Activated naive CD8-positive, alpha-beta T cell treated with anti-CD3 and anti-CD28 coated beads, Interleukin-2, amount 50 U/mL, for 16 hours (primary cell): ENCODE measurements at regions not wholly inside any gene's neighbourhood (a gene's known extent, or its start where the extent isn't known, plus 50 kb on each side); places are given as distances from the start of the nearest gene placed in this dataset.
"Not testable (repeated sequence)": the region's sequence is repeated elsewhere in the genome, so short reads cannot be mapped to it uniquely, and the experiment has no call there.

Experiments
- DNase-seq: peaks from one replicate; pipeline ENCODE4 v3.0.0-alpha.2; 2020; ENCODE audit warnings: low read depth, low spot score

GRCh38 chr10:117457932-117458331 lies 82.7 kb upstream of the PDZD8 start:
- no peak for DNase-seq

DNA sequence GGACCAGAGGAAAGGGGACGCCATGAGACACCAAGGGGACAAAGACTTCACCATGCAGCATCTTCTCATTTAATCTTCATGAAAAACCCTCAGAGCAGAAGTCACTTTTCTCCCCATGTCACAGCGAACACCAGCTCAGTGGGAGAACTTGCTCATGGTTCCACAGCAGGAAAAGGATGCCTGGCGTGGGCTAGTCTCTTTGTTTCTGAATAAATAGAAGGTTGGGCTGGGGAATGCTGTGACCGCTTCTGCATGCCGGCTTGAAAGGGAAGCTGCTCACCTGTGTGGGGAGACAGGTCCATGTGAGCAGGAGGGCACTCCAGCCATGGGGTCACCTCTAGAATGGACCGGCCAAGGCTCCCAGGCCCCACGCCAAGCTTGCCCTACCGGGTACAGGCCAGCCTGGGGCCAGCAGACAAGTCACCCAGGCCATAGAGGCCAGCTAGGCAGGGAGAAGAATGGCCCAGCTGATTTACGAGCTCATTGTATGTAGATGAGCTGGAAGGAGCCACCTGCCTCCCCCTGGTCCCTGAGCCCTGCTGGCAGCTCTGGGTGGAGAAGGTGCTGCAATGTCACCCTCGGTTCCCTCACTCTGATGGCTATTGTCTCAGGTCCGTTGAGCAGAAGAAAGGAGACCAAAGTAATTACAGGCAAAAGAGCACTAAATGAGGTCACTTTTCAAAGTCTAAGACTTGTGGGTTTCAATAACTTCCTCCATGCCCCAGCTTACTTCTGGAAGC lies 82.0 kb upstream of the PDZD8 start:
- DNase-seq, result no peak

DNA sequence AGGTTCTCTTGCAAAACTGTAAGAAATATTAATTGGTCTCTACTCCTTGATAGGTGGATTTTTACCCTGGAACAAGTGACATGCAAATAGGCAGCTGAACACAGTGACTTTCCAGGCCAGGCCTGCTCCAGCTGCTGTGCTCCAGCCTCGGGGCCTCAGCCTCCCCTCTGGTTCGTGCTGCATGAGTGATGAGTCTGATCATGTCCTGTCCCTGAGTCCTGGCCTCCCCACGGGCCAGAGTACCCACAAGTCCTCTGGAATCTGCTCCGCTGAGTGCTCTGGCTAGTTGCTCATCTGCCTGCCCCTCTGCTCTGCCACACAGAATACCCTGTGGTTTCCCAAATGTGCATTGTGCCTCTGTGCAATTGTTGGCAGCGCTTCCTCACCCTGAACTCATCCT lies 80.1 kb upstream of the PDZD8 start:
- no peak for DNase-seq

DNA sequence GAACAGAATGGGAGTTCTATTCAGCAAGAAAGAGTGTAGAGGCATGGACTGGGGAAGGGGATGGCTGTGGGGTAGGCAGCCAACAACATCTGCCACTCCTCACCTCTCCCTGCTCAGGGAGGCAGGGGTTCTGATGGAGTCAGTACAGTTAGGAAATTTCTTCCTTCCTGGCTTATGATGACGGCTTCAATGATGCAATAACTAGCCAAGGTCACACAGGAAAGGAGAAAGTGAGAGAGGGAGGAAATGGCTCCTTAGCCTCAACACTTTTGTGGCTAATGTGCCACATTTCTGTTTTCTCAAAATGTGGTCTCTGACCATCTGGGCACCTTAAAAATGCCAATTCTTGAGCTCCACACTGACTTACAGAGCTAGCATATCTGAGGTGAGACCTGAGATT lies 79.3 kb upstream of the PDZD8 start:
- DNase-seq, result no peak

- DNase-seq, result not testable (repeated sequence)
Observed at GRCh38 chr10:117453484-117453883, 78.2 kb upstream of the PDZD8 start.

DNA sequence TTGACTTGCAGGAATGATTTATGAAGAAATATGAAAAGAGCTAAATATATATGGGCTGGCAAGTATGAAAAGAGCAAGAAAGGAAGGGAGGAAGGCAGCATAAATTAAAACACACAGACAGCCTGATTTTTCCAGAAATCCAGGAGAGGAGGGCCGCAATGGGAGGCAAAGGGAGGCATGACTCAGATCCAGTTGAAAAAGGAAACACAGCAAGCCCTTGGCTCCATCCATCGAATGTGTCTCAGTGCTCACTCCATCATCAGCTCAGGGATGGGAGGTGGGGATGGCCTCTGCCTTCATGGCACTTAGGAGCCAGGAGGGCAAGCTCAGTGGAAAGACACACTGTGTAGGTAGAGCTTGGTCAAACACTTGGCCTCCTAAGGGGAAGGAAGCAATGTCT lies 75.7 kb upstream of the PDZD8 start:
- DNase-seq, result no peak

GRCh38 chr10:117449636-117450035 lies 74.4 kb upstream of the PDZD8 start:
- DNase-seq, result no peak

GRCh38 chr10:117448802-117449201 lies 73.6 kb upstream of the PDZD8 start:
- no peak for DNase-seq

DNA sequence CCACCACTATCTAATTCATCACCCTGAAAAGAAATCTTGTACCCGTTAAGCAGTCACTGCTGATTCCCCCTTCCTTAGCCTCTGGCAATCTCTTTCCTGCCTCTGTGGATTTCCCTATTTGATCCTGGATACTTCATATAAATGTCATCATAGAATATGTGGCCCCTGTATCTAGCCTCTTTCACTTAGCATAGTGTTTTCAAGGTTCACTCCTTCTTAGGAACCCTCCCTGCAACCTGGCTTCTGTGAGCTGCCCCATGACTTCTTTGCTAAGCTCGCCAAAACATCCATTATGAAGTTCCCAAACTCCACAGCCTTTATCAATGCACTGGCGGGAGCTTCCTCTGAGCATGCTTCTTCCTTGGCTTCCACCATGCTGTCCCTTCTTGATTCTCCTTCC lies 70.8 kb upstream of the PDZD8 start:
- DNase-seq, result no peak

GRCh38 chr10:117444497-117445040 lies 69.3 kb upstream of the PDZD8 start:
- DNase-seq, result no peak

GRCh38 chr10:117443686-117444041 lies 68.4 kb upstream of the PDZD8 start:
- DNase-seq, result no peak

GRCh38 chr10:117442944-117443685 lies 67.9 kb upstream of the PDZD8 start:
- peak; percentile 6 for DNase-seq

DNA sequence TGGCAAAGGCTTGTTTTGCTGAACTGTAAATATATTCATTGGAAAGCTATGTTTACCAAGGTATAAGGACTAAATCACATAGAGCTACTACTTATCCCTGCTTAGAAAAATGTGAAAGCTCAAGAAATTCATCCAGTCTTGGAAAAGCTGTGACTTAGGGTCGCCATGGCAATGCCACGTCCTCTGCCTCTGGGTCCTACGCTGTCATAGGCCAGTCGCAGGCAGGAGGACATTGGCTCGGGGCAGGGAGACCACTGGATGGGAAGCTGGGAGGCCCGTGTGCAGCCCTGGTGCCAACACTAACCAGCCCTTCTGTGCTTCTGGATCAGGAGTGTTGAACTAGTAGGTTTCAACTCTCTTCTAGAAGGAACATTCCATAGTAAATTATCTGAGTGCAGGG lies 67.3 kb upstream of the PDZD8 start:
- DNase-seq, result no peak

DNA sequence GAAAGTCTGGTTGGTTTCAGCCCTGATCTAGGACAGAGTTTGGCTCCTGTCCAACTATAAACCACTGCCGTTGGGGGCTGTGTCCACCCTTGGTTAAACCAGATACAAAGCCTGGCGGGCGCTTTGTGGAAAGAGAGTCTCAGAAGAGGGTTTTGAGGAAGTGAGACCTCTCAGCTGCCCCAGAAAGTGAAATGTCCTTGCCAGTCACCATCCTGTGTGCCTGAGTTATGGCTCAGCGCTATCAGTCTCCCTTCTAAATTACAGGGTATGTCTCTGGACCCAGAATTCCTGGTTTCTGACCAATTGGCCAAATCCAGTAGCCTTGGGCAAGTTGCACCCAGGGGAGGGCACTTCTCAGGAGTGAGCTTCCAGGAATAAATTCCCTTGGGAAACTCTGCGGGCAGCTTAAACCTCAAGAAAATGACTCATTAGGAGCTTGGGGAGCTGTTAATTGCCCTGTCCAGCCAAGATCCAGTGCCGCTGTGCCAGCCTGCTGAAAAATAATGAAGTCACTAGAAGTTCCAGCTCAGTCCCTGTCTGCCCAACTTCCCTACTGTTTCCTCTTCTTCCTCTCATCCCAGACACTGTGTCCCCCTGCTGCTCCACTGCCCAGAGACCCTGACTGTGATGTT lies 66.7 kb upstream of the PDZD8 start:
- no peak for DNase-seq

DNA sequence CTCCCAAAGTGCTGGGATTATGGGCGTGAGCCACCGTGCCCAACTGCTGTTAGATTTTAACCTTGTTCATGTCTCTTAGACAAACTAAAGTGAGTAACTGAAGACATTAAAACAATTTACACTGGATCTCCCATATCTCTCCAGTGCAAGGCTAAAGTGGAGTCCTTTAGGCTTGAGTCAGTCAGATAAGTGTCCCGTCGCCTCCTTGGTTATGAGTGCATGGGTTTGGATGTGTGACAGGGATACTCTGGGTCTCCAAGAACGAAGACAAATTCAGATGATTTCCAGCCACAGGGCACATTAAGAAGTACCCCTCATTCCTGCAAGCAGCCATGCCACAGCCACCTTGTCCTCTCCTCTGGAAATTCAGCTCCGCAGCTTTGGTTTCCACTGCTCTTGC lies 66.1 kb upstream of the PDZD8 start:
- no peak for DNase-seq

GRCh38 chr10:117439243-117439912 lies 64.1 kb upstream of the PDZD8 start:
- no peak for DNase-seq

DNA sequence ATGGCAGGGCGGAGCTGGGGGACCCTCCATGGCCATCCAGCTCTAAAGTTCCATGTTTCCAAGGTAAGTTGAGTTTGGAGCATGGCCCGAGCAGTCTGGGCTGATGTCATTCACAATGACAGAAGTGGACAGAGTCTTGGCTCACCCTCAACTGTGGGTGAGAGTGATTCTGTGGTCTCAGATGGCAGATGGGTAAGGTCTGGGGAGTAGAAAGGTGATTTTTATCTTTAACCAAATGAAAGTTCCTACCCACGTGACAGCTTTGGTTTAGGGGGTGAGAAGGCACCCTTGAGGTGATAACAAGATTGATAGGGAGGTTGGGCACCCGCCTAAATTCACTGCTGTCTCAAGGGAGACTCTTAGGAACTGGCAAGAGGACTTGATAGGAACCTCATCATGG lies 57.6 kb upstream of the PDZD8 start:
- no peak for DNase-seq

GRCh38 chr10:117431160-117431559 lies 55.9 kb upstream of the PDZD8 start:
- no peak for DNase-seq

GRCh38 chr10:117430535-117430934 lies 55.3 kb upstream of the PDZD8 start:
- not testable (repeated sequence) for DNase-seq

- DNase-seq, result no peak
Observed at GRCh38 chr10:117429643-117430265, 54.5 kb upstream of the PDZD8 start.

DNA sequence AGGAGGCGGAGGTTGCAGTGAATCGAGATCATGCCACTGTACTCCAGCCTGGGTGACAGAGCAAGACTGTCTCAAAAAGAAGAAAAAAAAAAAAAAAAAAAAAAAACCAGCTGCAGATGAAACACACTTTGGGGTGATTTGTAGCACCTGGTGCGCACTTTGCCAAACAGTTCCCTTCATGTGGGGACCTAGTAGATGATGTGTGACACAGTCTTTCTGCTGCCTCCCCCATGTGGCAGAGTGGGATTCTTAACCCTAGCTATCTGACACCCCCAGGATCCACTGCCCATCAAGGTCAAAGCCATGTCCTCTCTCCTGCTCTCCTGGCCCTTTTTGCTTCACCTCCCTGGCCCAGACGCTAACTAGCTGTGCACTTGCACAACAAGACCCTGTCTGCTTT lies 52.1 kb upstream of the PDZD8 start:
- no peak for DNase-seq
